Nephron (organoid): ENCODE measurements at regions not wholly inside any gene's neighbourhood (a gene's known extent, or its start where the extent isn't known, plus 50 kb on each side); places are given as distances from the start of the nearest gene placed in this dataset.
"Not testable (repeated sequence)": the region's sequence is repeated elsewhere in the genome, so short reads cannot be mapped to it uniquely, and the experiment has no call there.

Experiments
- H3K27ac Mint-ChIP-seq, 3 experiments: 2 replicates each; pipeline ENCODE4 v1.8.0; 2020; ENCODE audit warnings: mixed read lengths in 3 of 3, mild to moderate bottlenecking in 2 of 3, moderate library complexity in 1 of 3
- H3K27me3 Mint-ChIP-seq: 2 replicates; pipeline ENCODE4 v1.8.0; 2021; ENCODE audit warnings: low read depth, mild to moderate bottlenecking, moderate library complexity, mixed read lengths
- H3K36me3 Mint-ChIP-seq: 2 replicates; pipeline ENCODE4 v1.8.0; 2020; ENCODE audit warnings: low read depth, mixed read lengths
- H3K4me1 Mint-ChIP-seq: 2 replicates; pipeline ENCODE4 v1.8.0; 2020; ENCODE audit warnings: mixed read lengths
- H3K4me3 Mint-ChIP-seq, 3 experiments: 2 replicates each; pipeline ENCODE4 v1.8.0; 2020; ENCODE audit warnings: mild to moderate bottlenecking in 3 of 3, mixed read lengths in 3 of 3, moderate library complexity in 2 of 3
- H3K9me3 Mint-ChIP-seq: 2 replicates; pipeline ENCODE4 v1.8.0; 2020; ENCODE audit warnings: mixed read lengths
- CTCF ChIP-seq, 3 experiments: fragments of 200-600 bp; sonication (generic); IDR thresholded peaks; one replicate each; pipeline ENCODE4 v1.5.0; 2021; ENCODE audit warnings: antibody characterized with exemption in 3 of 3; ENCODE audit not compliant: unreplicated experiment in 3 of 3

DNA sequence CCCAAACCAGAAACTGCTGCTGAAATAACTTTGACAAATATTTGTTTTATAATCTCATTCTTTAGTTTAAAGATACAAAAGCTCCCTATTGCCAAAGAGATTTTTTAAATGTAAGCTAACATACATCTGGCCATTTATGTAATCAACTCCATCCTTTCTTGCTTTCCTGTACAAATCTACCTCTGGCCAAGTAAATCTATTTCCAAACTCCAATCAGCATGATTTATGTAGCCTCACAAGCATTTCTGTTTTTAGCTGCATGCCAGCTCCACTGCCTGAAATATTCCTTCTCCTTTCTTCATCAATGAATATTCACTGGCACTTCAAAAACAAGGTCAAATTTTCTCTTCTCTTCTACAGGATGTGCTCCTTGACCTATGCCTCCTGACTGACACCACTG is 80.0 kb downstream of the SHOX2 start:
- Mint-ChIP-seq H3K27ac (no peak overlapping the region), H3K9me3 (no peaks in the 10 kb centered on the region), H3K4me1 (no peaks in the 10 kb centered on the region), H3K27me3 (no peaks in the 10 kb centered on the region), H3K36me3 (no peaks in the 10 kb centered on the region), H3K4me3 (no peak overlapping the region)
- TF ChIP-seq CTCF (IDR thresholded peaks at IDR 0.05; ENCODE audit: unreplicated experiment in 3 of 3) = no peak

GRCh38 chr3:158019897-158020296 is 86.3 kb downstream of the SHOX2 start:
- not testable (repeated sequence) for H3K36me3 Mint-ChIP-seq, H3K4me3 Mint-ChIP-seq, H3K27ac Mint-ChIP-seq, H3K4me1 Mint-ChIP-seq, H3K27me3 Mint-ChIP-seq
- H3K9me3 Mint-ChIP-seq = peaks cover 13% of the 10 kb centered on the region

GRCh38 chr3:158018462-158018861 is 87.8 kb downstream of the SHOX2 start:
- no peaks in the 10 kb centered on the region for H3K36me3 Mint-ChIP-seq
- H3K4me3 Mint-ChIP-seq = no peak overlapping the region
- H3K27ac Mint-ChIP-seq = no peak overlapping the region
- H3K27me3 Mint-ChIP-seq = no peaks in the 10 kb centered on the region
- H3K4me1 Mint-ChIP-seq = no peaks in the 10 kb centered on the region
- TF ChIP-seq CTCF (IDR thresholded peaks at IDR 0.05; ENCODE audit: unreplicated experiment in 3 of 3) = no peak
- peaks cover 13% of the 10 kb centered on the region for H3K9me3 Mint-ChIP-seq

DNA sequence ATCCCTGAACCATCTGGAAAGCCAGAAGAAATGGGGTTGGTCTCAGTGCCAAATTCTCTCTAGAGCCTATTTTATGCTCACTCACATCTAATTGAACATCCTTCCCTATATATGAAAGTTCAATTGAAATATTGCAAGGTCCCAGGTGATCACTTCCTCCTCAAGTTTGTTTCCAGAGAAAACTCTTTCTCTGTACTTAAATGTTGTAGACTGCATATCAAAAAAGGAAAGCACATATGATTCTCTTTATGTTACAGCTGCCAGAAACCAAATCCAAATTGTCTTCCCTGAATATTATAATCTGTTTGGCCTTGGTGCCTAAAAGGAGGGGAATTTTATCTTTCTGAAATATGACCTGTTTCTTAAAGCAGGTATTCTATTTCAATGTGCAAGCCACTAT is 93.3 kb downstream of the SHOX2 start:
- TF ChIP-seq CTCF (IDR thresholded peaks at IDR 0.05; ENCODE audit: unreplicated experiment in 3 of 3) = no peak
- Mint-ChIP-seq H3K4me3 (no peak overlapping the region), H3K27ac (no peak overlapping the region), H3K27me3 (no peaks in the 10 kb centered on the region), H3K36me3 (peaks cover 3% of the 10 kb centered on the region), H3K4me1 (no peaks in the 10 kb centered on the region), H3K9me3 (peaks cover 15% of the 10 kb centered on the region)

DNA sequence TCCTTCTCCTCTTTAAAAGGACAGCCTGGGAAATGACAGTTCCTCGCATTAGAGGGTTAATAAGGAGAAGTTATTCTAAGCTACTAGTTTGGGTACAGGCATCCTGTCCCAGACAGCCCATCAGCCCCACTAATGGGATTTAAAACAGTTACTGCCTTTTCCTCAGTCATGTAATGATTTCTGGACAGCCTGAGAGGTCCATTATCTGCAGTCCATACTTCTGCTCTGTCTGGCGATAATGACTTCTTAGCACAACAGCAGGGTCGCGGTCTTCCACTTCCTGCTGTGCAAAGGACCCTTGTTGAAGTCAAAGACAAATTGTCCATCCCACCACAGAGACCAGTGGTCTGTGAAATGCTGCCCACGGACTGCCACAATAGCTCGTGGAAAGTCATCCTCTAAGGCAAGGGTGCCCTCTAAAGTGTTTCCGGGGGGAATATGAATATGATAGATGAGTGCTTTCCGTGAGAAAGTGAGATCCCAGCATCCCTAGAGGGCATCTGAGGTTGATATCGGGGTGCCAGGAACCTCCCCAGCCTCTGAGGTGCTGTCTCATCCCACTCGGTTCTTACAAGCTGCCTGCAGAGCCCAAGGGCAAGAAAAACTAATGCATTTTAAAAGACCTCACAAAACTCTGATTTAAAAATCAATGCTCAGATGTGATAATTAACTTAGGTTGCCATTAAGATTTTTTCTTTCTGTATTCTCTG is 100.7 kb downstream of the SHOX2 start:
- Mint-ChIP-seq H3K27ac (no peak overlapping the region), H3K4me3 (no peak overlapping the region), H3K36me3 (no peaks in the 10 kb centered on the region), H3K4me1 (no peaks in the 10 kb centered on the region), H3K27me3 (no peaks in the 10 kb centered on the region), H3K9me3 (peaks cover 10% of the 10 kb centered on the region)
- no peak for TF ChIP-seq CTCF (IDR thresholded peaks at IDR 0.05; ENCODE audit: unreplicated experiment in 3 of 3)

- peaks cover 3% of the 10 kb centered on the region for H3K27me3 Mint-ChIP-seq
- H3K36me3 Mint-ChIP-seq = no peaks in the 10 kb centered on the region
- H3K4me1 Mint-ChIP-seq = no peaks in the 10 kb centered on the region
- no peak for TF ChIP-seq CTCF (IDR thresholded peaks at IDR 0.05; ENCODE audit: unreplicated experiment in 3 of 3)
- no peak overlapping the region for H3K27ac Mint-ChIP-seq
- peaks cover 26% of the 10 kb centered on the region for H3K9me3 Mint-ChIP-seq
- no peak overlapping the region for H3K4me3 Mint-ChIP-seq
These were observed 107.0 kb downstream of the SHOX2 start for GRCh38 chr3:157999246-157999645.
